Ureter (tissue), 1 donor: ENCODE measurements at regions not wholly inside any gene's neighbourhood (a gene's known extent, or its start where the extent isn't known, plus 50 kb on each side); places are given as distances from the start of the nearest gene placed in this dataset.

Experiments used
- DNase-seq: peaks from one replicate; pipeline ENCODE4 v3.0.0-alpha.2; 2020; ENCODE audit warnings: low spot score
- donor health status: DM: yes; HTN: yes; CAD: no.

DNA sequence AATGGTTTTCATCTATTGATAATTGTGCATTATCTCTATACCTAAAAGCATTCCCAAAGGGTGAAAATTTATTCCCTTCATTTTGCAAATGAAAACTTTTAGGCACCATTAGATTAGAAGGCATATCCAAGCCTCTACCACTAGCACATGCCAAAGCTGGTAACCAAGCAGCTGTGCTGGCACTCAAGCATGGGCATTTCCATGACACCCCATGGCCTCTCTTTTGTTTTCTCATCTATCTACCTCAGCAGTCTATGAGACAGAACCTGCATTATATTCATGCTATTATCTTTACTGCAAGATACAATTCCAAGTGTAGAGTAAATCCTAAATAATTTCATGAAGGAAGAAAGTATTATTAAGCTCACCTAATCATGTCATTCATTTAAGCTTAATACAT, 334.3 kb upstream of the LRRC7 start:
- DNase-seq: no peak

DNA sequence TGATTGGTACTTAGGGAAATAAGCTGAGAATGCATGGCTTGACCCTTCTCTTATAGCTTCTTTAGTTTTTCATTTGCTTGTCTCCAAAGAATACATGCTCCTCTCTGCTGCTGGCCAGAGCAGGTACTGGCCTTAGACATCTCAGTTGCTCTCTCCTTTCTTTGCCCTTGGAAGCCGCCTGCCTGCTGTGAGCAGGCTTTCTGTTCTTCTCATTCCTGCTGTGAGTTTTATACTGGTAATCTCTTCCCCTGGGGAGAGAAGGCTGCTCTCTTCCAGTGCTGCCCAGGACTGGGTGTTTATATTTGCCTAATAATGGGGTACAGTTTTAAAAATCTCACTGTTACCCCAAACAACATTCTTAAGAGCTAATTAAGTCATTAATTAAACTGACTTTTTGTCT, 323.5 kb upstream of the LRRC7 start:
- DNase-seq: no peak

DNA sequence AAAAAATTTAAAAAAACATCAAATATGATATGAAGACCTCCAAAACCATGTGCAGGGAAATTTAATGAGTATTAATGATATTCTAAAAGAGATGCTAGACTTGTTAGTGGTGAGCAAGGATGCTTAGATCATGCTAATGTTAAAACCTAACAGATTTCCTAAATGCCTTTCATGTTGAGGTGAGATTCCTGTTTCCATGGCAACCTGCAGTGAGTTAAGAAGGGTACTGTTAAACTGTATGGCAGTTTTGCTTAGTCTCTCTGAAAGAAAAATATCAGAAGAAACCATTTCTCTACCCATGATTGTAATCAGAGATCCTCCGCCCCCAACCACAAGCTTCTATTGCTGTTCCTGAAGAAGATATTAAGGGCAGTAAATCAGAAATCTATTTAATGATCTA, 321.6 kb upstream of the LRRC7 start:
- no peak for DNase-seq

DNA sequence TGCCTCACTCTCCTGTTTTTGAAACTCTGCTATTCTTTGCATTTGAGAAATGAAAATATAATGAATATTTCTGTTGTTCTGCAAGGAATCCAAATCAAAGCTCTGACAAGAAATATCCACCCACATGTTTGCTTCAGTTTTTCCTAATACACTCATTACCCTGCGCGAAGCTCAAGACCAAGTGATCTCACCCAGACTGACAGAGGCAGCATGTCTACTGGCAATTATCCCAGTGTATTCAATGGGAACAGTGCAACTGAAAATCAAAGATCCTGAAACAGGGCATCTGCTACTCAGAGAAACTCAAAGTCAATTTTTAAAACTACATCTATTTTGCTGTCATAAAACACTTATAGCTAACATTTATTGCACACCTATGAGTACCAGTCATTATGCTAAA, 321.0 kb upstream of the LRRC7 start:
- DNase-seq: no peak

DNA sequence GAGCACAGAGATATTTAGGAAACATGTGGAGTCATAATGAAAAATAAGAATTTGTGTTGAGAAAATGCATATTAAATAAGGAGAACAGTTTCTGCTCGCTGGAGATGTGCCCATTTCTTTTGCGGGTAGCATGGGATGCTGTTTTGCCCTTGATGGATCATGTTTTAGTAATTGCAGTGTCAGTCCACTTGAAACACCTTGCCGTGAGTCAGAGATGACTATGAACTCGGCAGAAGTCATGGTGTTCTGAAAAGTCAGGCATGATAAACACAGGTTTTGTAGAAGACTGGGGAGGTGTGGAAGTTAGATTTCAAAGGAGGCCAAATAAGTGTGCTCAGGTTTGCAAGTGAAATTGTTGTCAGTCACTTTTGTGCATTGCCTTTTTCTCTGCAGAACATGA, 315.0 kb upstream of the LRRC7 start:
- DNase-seq: no peak

DNA sequence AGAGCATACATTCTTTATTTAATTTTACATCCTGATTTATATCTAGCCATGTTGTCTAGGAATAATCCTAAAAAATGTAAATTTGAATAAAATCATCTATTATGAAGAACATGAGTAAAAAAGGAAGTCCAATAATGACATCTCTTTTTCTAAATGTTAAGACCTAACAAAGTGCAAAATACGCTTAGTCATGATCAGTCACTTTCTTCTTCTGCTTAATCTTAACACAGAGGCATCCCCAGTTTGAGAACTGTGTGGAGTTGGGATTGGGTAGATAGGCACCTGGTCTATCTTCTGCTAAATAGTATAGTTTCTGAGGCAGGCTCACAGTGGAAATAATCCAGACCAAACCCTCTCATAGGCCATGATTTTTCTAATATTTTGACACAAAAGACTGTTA, 311.7 kb upstream of the LRRC7 start:
- DNase-seq: no peak

DNA sequence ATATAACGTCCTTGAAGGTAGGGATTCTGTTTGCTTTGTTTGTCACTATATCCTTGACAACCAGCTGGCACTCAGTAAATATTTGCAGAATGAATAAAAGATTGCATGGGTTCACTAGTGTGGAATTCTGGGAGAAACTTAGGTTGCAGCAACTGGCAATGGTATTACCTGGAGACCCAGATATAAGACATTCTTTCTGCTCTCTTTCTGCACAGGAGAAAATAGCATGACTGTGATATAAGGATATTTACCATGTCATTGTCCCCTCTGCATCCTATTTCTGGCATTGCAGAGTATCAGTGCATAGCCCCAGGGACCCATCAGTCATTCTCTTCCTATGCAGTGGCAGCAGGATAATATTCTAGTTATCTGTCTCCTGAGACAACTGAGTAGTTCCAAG, 308.9 kb upstream of the LRRC7 start:
- no peak for DNase-seq

DNA sequence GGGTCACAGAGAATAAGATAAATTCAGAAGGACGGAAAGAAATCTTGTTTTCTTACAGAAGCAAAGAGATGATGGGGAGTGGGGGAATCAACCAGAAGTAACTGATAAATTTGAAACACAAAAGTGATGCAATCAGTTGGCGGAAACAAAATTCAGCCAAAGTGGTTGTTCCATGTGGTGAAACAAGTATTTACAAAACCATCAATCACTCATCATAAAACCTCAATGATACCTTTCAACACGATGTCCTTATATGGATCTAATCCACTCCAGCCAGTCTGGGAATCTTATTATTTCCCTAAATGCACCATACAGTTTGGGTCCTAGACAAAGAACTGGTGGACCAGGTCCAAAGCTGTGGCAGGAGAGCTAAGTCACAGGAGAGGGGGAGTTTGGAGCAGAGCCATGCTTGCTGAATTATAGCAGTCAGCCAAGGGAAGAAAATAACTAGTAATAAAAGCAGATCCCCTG, 303.8 kb upstream of the LRRC7 start:
- DNase-seq: no peak

DNA sequence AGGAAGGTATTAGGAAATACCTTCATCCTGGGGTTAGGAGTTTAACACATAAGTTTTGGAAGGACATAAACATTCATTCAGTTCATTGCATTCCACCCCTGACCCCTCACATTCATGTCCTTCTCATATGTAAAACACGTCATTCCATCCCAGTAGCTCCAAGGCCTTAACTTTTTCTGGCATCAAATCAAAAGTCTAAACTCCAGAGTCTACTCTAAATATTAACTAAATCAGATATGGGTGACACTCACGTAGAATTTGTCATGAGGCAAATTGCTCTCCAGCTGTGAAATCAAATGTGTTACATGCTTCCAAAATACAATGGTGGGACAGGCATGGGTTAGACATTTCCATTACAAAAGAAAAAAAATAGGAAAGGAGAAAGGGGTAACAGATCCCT, 298.2 kb upstream of the LRRC7 start:
- DNase-seq: no peak

DNA sequence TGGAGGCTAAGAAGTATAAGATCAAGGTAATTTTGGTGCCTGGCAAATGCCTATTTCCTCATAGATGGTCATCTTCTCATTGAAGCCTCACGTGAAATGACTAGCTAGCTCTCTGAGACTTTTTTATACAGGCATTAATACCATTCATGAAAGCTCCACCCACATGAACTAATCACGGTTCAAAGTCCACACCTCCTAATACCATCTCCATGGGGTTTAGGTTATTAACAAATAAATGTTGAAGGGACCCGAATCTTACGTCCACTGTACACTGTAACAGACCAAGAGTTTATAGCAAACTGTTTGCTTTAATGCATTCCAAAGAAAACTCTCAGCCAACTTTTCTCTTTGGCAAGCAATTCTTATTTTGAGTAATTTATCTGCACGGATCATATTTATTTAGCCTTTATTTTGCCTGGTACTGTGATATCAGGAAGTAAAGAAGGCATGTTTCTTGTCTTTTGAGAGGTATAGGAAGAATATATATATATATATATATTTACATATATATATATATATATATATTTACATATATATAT, 296.1 kb upstream of the LRRC7 start:
- no peak for DNase-seq

DNA sequence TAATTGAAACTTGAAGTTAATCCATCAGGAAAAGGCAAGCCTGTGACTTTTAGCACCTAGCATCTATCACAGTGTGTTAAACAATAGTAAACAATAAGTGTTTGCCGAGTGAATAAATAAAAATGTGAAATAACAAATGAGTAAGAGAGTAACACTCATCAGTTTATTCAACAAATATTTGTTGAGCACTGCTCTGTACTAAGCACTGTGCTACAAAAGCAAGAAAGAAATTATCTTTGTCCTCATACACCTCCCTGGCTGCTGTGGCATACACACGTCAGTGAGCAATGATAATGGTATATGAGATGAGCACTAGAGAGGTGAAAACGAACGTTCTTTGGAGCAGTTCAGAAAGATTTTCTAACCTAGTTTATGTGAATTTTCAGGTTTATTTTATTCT, 295.0 kb upstream of the LRRC7 start:
- DNase-seq: no peak

DNA sequence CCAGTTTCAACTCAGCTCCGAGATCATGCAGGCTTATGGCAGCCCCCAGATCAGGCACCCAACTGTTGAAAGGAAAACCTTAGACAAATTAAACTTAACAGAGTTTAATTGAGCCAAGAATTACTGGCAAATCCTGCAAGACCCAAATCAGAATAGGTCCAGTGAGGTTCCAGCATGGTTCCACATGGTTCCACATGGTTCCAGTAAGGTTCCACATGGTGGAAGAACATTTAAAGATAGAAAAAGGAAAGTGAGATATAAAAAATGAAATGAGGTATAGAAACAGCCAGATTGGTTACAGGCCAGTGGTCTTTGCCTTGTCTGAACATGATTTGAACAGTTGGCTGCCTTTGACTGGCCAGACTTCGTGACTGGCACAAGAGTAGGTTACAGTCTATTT, 288.8 kb upstream of the LRRC7 start:
- DNase-seq: no peak

DNA sequence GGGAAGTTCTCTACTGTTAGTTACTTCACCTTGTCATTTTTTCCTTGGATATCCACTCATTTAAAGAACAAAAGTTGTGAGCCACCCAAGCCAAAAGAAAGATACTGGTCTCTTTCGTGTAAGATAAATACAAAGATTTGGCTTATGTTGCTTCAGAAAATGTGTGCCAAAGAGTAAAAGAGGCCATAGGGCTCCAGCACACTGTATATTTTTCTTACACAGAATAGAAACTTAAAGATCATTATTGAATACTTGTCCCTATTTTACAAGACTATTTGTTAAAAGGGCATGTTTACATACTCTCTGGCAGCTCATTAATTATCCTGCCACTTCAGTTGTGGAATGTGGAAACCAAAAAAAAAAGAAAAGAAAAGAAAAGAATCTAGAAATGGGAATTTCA, 284.2 kb upstream of the LRRC7 start:
- DNase-seq: no peak

DNA sequence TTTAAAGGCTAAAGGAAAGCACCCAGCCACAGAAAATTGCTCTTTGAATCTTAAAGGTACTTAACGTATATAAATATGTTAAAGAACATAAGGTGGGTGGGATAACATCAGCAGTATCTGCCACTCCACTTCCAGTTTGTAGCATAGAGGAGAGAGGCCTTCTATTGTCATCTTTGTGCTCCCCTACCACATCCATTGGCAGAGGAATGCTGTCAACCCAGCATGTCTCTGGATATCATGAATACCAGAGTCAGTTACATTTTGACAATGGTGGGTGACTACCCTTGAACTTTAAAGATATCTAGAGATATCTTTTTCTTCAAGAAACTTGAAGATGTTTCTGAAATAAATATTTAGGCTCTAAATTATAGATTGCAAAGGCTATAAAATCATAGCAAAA, 283.2 kb upstream of the LRRC7 start:
- DNase-seq: no peak

DNA sequence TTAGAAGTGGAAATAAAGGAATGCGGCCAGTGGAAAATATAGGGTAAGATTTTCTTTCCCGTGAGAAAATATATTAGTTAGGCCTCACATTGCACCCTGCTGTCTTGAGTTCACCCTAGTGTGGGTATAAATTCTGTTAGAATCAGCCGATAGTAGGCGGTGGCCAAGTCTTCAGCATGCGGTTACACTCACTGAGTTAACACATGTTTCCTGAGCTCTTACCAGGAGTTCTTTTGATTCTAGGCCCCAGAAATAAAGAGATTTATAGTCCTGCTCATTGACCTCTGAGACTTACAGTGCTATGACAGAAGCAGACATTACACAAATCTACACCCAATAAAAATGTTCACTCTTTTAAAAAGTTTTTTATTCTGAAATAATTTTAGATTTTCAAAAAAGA, 279.3 kb upstream of the LRRC7 start:
- DNase-seq: no peak

DNA sequence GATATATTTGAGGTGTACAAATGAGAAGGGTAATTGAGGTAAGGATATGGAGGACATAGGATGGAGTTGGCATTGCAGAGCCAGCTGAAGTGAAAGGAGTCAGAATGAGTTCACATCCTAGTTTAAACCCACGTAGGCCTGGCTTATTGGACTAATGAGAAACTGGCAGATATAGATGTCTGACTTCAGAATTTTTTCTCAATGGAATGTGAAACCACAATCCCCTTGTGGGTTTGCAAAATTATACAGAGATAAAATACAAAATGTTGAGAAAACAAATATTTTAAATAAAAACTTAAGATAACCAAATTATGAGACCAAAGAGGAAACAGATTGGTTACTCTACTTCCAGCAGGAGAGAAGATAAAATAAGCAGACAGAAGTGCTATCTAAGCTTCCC, 277.4 kb upstream of the LRRC7 start:
- no peak for DNase-seq

DNA sequence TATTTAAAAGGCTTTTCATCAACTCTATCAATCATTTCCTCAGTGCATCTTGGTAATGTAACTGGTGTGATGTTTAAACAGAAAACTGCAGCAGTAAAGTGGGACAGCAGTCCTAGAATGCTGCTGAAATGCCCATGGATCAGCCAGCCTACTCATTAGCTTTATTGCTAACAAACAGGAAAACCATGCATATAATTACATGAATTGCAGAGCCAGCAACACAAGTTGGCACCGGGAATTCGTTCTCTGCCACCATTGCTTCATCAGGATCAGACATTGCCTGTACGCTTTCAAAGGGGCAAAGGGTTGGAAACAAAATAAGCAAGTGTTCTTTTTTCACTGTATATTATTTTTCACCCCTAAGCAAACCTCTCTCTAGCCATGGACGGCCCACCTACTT, 276.2 kb upstream of the LRRC7 start:
- no peak for DNase-seq

DNA sequence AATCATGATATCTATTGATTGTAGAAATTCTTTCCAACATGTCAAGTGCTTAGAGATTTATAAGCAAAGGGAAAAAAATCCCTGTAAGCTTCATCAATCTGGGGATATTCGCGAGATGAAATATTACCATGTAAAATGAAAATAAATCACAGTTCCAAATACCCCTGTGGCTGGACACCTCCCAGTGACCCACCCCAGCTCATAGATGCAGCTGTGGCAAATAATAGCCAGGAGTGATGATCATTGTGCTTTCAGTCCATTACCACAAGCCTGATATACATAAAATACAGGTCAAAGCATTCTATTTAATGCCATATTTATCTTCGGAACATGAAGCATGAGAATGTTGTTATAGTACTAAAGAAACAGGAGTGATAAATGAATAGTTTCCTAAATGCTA, 274.9 kb upstream of the LRRC7 start:
- DNase-seq: no peak

DNA sequence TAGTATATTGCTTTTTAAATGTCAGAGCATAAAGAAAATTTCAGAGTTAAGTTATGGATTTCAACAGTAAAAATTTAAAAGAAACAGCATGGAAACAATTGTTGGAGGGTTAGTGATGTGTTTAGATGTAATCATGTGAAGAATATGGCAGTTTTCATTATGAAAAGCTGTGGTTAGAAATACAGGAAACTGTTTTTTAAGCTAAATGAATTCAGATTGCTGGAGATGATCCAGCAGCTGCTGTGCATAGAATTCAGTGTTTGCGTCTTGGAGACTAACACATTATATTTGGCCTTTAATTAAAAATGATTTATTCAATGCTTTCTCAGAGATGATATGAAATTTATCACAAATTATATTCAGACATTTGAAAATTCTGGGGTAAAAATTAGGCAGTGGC, 273.6 kb upstream of the LRRC7 start:
- no peak for DNase-seq

DNA sequence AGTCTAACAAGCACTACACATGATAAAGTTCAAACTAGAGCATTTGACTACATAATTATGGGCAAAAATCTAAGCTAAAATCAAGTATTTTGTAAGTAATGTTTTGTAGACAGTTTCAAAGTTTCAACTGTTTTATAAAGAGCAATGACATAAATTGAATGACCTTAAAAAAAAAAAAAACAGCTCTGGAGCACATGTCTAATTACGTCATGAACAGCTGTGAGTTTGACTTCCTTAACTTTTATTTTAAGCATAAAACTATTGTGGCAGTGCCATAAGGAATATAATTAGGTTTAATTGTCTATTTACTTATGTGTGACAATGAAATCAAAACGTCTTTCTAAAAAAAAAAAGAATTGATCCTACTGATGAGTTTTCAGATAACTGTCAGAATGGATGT, 272.5 kb upstream of the LRRC7 start:
- no peak for DNase-seq

DNA sequence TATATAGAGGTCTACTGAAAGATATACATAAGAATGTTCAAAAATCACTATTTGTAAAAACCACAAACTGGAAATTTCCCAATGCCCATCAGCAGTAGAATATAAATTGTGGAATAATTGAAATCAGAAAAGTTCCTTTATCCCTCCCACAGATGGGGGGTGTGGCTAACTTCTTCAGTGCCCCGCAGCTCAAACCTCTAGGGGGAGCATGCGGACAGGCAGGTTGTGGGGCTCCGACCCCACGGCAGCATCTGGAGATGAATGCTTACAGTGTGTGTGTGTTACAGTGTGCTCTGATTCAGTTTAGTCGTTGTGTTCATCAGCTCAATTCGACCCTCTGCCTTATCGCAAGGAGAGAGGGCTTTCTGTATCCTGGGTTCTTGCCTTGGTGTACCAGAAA, 262.1 kb upstream of the LRRC7 start:
- DNase-seq: no peak

DNA sequence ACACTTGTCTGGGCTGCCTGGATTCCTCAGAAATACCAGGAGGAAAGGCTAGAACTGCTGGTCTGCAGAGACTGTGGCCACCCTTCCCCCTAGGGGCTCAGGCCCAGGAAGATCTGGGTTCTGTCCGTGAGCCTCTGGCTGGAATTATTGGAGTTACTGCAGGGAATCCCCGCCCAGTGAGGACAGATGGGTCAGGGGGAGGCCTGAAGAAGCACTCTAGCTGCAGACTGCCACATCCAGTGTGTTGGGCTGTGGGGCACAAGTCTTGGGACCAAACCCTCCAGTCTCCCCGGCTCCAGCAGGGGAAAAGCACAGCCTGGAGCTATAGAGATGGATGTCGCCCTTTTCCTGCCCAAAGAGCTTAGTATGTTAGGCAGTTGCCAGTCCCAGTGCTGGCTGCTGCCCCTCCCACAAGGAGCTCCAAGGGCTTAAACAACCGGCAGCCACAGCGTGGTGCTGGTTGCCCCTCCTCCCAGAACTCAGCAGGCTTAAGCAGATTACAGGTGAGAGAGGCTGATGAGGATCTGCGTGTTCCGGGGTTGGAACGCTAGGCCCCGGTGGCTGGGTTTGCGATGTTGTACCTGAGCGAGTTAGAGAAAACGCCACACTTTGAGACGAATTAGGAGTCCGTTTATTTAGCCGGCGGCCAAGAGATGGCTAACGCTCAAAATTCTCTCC, 255.5 kb upstream of the LRRC7 start:
- DNase-seq: no peak

DNA sequence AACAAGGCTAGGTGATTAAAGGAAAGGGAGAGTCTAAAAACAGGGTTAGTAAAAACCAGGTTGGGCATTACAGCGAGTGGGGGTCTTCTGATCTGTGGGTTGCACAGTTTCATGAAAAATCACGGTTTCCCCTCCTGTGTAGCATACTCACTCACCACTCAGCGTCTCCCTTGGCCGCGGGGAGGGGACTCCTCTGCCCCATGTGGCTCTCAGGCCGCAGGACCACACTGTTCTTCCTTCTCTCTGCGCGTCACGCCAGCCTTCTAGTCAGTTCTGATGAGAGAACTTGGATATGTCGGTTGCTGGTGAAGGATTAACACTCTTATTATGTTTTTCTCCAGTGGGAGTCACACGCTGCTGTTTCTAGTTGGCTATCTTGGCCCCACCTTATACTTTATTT, 254.6 kb upstream of the LRRC7 start:
- no peak for DNase-seq

DNA sequence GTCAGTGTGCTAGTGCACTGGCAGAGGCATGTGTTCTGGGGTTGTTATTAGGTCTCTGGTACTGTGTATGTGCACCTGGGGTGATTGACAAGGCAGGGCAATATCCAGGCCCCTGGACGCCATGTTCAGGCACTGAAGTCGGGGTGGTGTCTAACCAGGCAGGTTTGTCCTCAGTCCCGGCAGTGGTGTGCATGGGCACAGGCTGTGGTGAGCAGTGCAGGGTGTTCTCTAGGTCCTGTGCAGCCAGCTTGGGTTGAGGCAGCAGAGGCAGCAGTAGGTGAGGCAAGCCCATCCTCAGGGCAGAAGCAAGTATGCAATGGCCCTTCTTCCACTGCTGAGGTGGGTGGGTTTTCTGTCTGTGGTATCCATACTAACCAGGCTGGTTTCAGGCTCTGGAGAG, 252.3 kb upstream of the LRRC7 start:
- DNase-seq: no peak
